Nephron progenitor cell (in vitro differentiated cells): ENCODE measurements at regions not wholly inside any gene's neighbourhood (a gene's known extent, or its start where the extent isn't known, plus 50 kb on each side); places are given as distances from the start of the nearest gene placed in this dataset.
"Not testable (repeated sequence)": the region's sequence is repeated elsewhere in the genome, so short reads cannot be mapped to it uniquely, and the experiment has no call there.

Experiments
- DNase-seq: peaks from one replicate; pipeline ENCODE4 v3.0.0; 2021
- H3K27ac Mint-ChIP-seq: 2 replicates; pipeline ENCODE4 v1.8.0; 2021; ENCODE audit warnings: mild to moderate bottlenecking, moderate library complexity, mixed read lengths
- H3K27me3 Mint-ChIP-seq: 2 replicates; pipeline ENCODE4 v1.8.0; 2021; ENCODE audit warnings: mild to moderate bottlenecking, low read depth, mixed read lengths; ENCODE audit not compliant: poor library complexity
- H3K36me3 Mint-ChIP-seq: 2 replicates; pipeline ENCODE4 v1.8.0; 2021; ENCODE audit warnings: low read depth, mixed read lengths
- H3K4me1 Mint-ChIP-seq: 2 replicates; pipeline ENCODE4 v1.8.0; 2021; ENCODE audit warnings: mixed read lengths
- H3K4me3 Mint-ChIP-seq: 2 replicates; pipeline ENCODE4 v1.8.0; 2021; ENCODE audit warnings: mild to moderate bottlenecking, moderate library complexity, mixed read lengths
- H3K9me3 Mint-ChIP-seq: 2 replicates; pipeline ENCODE4 v1.8.0; 2021; ENCODE audit warnings: mild to moderate bottlenecking, moderate library complexity, mixed read lengths
- CTCF ChIP-seq: fragments of 200-600 bp; sonication (generic); IDR thresholded peaks from 2 replicates; pipeline ENCODE4 v1.5.0; 2021; ENCODE audit warnings: antibody characterized with exemption

- no peaks in the 10 kb centered on the region for H3K9me3 Mint-ChIP-seq
- no peaks in the 10 kb centered on the region for H3K36me3 Mint-ChIP-seq
- H3K27me3 Mint-ChIP-seq: peaks cover 10% of the 10 kb centered on the region
- peaks cover 10% of the 10 kb centered on the region for H3K4me1 Mint-ChIP-seq
- no peak for TF ChIP-seq CTCF
- H3K27ac Mint-ChIP-seq: no peak overlapping the region
- DNase-seq: no peak
- no peak overlapping the region for H3K4me3 Mint-ChIP-seq
Observed at GRCh38 chr6:137711972-137712371, 155.1 kb upstream of the TNFAIP3 start.

- no peaks in the 10 kb centered on the region for H3K36me3 Mint-ChIP-seq
- peaks cover 10% of the 10 kb centered on the region for H3K27me3 Mint-ChIP-seq
- DNase-seq: no peak
- peaks cover 7% of the 10 kb centered on the region for H3K4me1 Mint-ChIP-seq
- TF ChIP-seq CTCF: no peak
- no peak overlapping the region for H3K4me3 Mint-ChIP-seq
- no peaks in the 10 kb centered on the region for H3K9me3 Mint-ChIP-seq
- no peak overlapping the region for H3K27ac Mint-ChIP-seq
Observed at GRCh38 chr6:137712587-137712986, 154.5 kb upstream of the TNFAIP3 start.

- DNase-seq: no peak
- H3K27ac Mint-ChIP-seq: no peak overlapping the region
- peaks cover 10% of the 10 kb centered on the region for H3K27me3 Mint-ChIP-seq
- H3K4me1 Mint-ChIP-seq: no peaks in the 10 kb centered on the region
- peaks cover 16% of the 10 kb centered on the region for H3K9me3 Mint-ChIP-seq
- no peaks in the 10 kb centered on the region for H3K36me3 Mint-ChIP-seq
- H3K4me3 Mint-ChIP-seq: no peak overlapping the region
- no peak for TF ChIP-seq CTCF
Observed at GRCh38 chr6:137715589-137716045, 151.4 kb upstream of the TNFAIP3 start.

GRCh38 chr6:137717074-137718073 is 149.7 kb upstream of the TNFAIP3 start:
- H3K9me3 Mint-ChIP-seq: peaks cover 16% of the 10 kb centered on the region
- no peak for TF ChIP-seq CTCF
- no peaks in the 10 kb centered on the region for H3K36me3 Mint-ChIP-seq
- no peaks in the 10 kb centered on the region for H3K4me1 Mint-ChIP-seq
- DNase-seq: no peak
- H3K27ac Mint-ChIP-seq: no peak overlapping the region
- H3K27me3 Mint-ChIP-seq: peaks cover 7% of the 10 kb centered on the region
- no peak overlapping the region for H3K4me3 Mint-ChIP-seq

- H3K4me3 Mint-ChIP-seq, DNase-seq, H3K36me3 Mint-ChIP-seq, H3K27me3 Mint-ChIP-seq, H3K27ac Mint-ChIP-seq, H3K4me1 Mint-ChIP-seq: not testable (repeated sequence)
- peaks cover 16% of the 10 kb centered on the region for H3K9me3 Mint-ChIP-seq
Observed at GRCh38 chr6:137718903-137719302, 148.2 kb upstream of the TNFAIP3 start.

GRCh38 chr6:137722749-137723272 is 144.2 kb upstream of the TNFAIP3 start:
- Mint-ChIP-seq H3K27me3 (peaks cover 4% of the 10 kb centered on the region), H3K9me3 (peaks cover 16% of the 10 kb centered on the region), H3K4me1 (no peaks in the 10 kb centered on the region), H3K4me3 (no peak overlapping the region), H3K27ac (no peak overlapping the region), H3K36me3 (no peaks in the 10 kb centered on the region)
- DNase-seq: no peak
- no peak for TF ChIP-seq CTCF
